ENCODE measurements at regions not wholly inside any gene's neighbourhood (a gene's known extent, or its start where the extent isn't known, plus 50 kb on each side); places are given as distances from the start of the nearest gene placed in this dataset.

DNA sequence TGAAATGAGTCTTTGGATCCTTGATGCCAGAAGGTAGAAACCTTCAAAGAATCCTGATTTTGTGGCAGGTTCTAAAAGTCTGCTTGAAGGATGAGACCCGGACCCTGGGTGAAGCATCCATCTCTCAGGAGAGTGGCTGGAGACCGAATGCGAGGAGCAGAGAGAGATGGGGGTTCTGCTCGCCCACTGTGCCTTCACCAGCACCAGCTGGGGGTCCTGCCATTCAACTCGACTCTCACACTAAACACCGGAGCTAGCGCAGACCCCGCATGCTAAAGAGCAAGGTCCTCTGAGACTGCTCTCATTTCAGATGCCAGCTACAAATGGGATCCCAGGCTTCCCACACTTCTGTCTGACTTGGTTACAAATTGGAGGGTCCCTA lies 218.4 kb downstream of the GLRX3 start:
- Histone ChIP-seq H2BK120ac (ENCODE audit: low read depth, low read length) (no peak overlapping the region), H2AK9ac (replicated peaks; ENCODE audit: low read depth, low read length, poor library complexity) (peak overlapping the region; percentile 57), H4K91ac (ENCODE audit: insufficient read depth, low read depth, low read length) (no peak overlapping the region), H3K4ac (ENCODE audit: low read depth, low read length) (no peak overlapping the region), H3K18ac (ENCODE audit: low read depth, low read length) (no peak overlapping the region), H3K56ac (ENCODE audit: extremely low read depth, insufficient read depth, low read length) (no peak overlapping the region), H3K9me3 (ENCODE audit: control insufficient read depth, insufficient read depth, low read length) (peaks cover 45% of the 10 kb centered on the region), H3K4me3 (ENCODE audit: insufficient read depth, low read depth, low read length) (no peak overlapping the region), H3K14ac (replicated peaks; ENCODE audit: low read depth, low read length) (no peak overlapping the region), H2BK5ac (ENCODE audit: low read depth, low read length, poor library complexity, severe bottlenecking) (no peak overlapping the region), H3K23ac (ENCODE audit: low read depth, low read length) (no peak overlapping the region), H2BK15ac (ENCODE audit: low read depth, low read length) (no peak overlapping the region), H3K9ac (ENCODE audit: low read depth, low read length) (no peak overlapping the region), H3K79me1 (ENCODE audit: low read depth in 1 of 2, low read length in 2 of 2) (no peaks in the 10 kb centered on the region), H2AK5ac (ENCODE audit: low read depth, low read length) (no peak overlapping the region), H3K27ac (ENCODE audit: insufficient read depth, low read length) (no peak overlapping the region), H3K4me1 (ENCODE audit: control insufficient read depth, insufficient read depth, low read length) (no peaks in the 10 kb centered on the region), H4K20me1 (ENCODE audit: insufficient read depth, low read length) (no peaks in the 10 kb centered on the region), H3K9me1 (ENCODE audit: insufficient read depth, low read length) (no peaks in the 10 kb centered on the region), H3K27me3 (ENCODE audit: control insufficient read depth, insufficient read depth, low read length) (no peaks in the 10 kb centered on the region), H3K36me3 (ENCODE audit: control insufficient read depth, insufficient read depth, low read length) (no peaks in the 10 kb centered on the region), H2AFZ (replicated peaks; ENCODE audit: low read length, poor library complexity) (no peak overlapping the region), H3K4me2 (ENCODE audit: low read depth, low read length) (no peak overlapping the region), H4K8ac (ENCODE audit: low read depth in 2 of 2, low read length in 2 of 2) (no peak overlapping the region), H4K5ac (ENCODE audit: low read depth, low read length) (no peak overlapping the region), H2BK20ac (ENCODE audit: low read depth, low read length) (no peak overlapping the region)
- ATAC-seq (ENCODE audit: low read depth) (no peak), DNase-seq (no peak)
- ChIA-PET CTCF (no interaction called here), POLR2A (ENCODE audit: unreplicated experiment) (no interaction called here)
- BruUV-seq (replicated peaks), result no TSS peak
- TF ChIP-seq CEBPB (IDR thresholded peaks at IDR 0.05; ENCODE audit: low read depth, low read length) (no peak), RCOR1 (IDR thresholded peaks at IDR 0.05; ENCODE audit: insufficient replicate concordance, low read length) (no peak), CHD1 (IDR thresholded peaks at IDR 0.05; ENCODE audit: low read depth, low read length) (no peak), RFX5 (IDR thresholded peaks at IDR 0.05; ENCODE audit: low read depth, low read length) (no peak), SMC3 (IDR thresholded peaks at IDR 0.05; ENCODE audit: low read depth, low read length) (no peak), NFE2L2 (IDR thresholded peaks at IDR 0.05; ENCODE audit: low read depth, low read length) (no peak), RAD21 (IDR thresholded peaks at IDR 0.05; ENCODE audit: low read length) (no peak), POLR2A (IDR thresholded peaks at IDR 0.05; ENCODE audit: low read depth, low read length) (no peak)
- TF ChIP-seq, protein P1, sequence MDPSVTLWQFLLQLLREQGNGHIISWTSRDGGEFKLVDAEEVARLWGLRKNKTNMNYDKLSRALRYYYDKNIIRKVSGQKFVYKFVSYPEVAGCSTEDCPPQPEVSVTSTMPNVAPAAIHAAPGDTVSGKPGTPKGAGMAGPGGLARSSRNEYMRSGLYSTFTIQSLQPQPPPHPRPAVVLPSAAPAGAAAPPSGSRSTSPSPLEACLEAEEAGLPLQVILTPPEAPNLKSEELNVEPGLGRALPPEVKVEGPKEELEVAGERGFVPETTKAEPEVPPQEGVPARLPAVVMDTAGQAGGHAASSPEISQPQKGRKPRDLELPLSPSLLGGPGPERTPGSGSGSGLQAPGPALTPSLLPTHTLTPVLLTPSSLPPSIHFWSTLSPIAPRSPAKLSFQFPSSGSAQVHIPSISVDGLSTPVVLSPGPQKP (IDR thresholded peaks at IDR 0.05; ENCODE audit: borderline replicate concordance, low read depth, low read length), result no peak
- TF ChIP-seq, protein P2, sequence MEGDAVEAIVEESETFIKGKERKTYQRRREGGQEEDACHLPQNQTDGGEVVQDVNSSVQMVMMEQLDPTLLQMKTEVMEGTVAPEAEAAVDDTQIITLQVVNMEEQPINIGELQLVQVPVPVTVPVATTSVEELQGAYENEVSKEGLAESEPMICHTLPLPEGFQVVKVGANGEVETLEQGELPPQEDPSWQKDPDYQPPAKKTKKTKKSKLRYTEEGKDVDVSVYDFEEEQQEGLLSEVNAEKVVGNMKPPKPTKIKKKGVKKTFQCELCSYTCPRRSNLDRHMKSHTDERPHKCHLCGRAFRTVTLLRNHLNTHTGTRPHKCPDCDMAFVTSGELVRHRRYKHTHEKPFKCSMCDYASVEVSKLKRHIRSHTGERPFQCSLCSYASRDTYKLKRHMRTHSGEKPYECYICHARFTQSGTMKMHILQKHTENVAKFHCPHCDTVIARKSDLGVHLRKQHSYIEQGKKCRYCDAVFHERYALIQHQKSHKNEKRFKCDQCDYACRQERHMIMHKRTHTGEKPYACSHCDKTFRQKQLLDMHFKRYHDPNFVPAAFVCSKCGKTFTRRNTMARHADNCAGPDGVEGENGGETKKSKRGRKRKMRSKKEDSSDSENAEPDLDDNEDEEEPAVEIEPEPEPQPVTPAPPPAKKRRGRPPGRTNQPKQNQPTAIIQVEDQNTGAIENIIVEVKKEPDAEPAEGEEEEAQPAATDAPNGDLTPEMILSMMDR (conservative IDR thresholded peaks at IDR 0.05; ENCODE audit: low read depth, low read length), result no peak
- TF ChIP-seq, protein P3, sequence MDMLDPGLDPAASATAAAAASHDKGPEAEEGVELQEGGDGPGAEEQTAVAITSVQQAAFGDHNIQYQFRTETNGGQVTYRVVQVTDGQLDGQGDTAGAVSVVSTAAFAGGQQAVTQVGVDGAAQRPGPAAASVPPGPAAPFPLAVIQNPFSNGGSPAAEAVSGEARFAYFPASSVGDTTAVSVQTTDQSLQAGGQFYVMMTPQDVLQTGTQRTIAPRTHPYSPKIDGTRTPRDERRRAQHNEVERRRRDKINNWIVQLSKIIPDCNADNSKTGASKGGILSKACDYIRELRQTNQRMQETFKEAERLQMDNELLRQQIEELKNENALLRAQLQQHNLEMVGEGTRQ (IDR thresholded peaks at IDR 0.05; ENCODE audit: low read depth, low read length), result no peak
- dilution Hi-C loops (cut with HindIII; ENCODE audit: low sequenced_read_pairs, unreplicated experiment), result no loop called here
- intact Hi-C loops (cut with micrococcal nuclease), result no loop called here
- WGBS, 2 experiments (ENCODE audit: extremely low coverage in 2 of 2, insufficient read length in 1 of 2), result 72% methylated on average over 2 of the region's 8 CpGs; no CpG with 5 or more reads in 1 of the 2 experiments
- in situ Hi-C loops (cut with MboI; ENCODE audit: low sequenced_read_pairs), result no loop called here
